ENCODE measurements at regions not wholly inside any gene's neighbourhood (a gene's known extent, or its start where the extent isn't known, plus 50 kb on each side); places are given as distances from the start of the nearest gene placed in this dataset.
"Not testable (repeated sequence)": the region's sequence is repeated elsewhere in the genome, so short reads cannot be mapped to it uniquely, and the experiment has no call there.

DNA sequence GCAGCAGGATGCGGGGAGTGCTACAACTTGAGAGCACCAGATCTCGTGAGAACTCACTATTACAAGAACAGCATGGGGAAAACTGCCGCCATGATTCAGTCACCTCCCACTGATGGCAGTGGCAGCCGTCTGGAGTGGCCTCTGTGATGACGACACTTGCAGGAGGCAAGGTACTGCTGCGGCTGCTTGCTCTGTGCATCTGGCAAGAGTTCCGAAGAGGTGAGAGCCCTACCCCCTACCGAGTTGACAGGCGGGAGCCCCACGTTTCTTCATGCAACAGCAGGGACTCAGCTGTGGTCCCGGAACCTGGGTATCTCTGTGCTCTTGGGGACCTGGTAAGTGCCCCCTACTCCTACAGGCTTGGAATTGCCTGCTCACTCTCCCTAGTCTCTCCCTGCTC is 1672.7 kb upstream of the TMEFF2 start:
- Histone ChIP-seq H3K4me3 (ENCODE audit: insufficient read depth, low read depth, low read length) (no peak overlapping the region), H3K36me3 (replicated peaks; ENCODE audit: control insufficient read depth, insufficient read depth, low read length) (no peaks in the 10 kb centered on the region; the same call in 1 of the 2 replicates), H3K27me3 (ENCODE audit: control insufficient read depth, insufficient read depth, low read length) (no peaks in the 10 kb centered on the region)
- DNase-seq, result no peak

DNA sequence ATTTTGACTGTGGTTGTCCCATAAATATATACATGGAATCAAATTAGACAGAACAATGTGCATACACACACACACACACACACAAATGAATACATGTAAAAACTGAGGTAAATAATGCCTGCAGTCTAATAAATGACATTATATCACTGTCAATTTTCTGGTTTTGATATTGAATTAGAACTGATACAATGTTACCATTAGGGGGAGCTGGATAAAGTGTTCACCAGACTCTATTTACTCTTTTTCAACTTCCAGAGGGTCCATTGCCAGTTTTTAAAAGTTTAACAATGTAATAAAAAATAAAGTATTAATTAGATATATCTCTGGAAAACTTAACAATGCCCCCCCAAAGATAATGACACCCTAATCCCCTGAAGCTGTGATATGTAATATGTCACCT is 1666.8 kb upstream of the TMEFF2 start:
- Histone ChIP-seq H3K27me3 (ENCODE audit: control insufficient read depth, insufficient read depth, low read length) (no peaks in the 10 kb centered on the region), H3K4me3 (ENCODE audit: insufficient read depth, low read depth, low read length) (no peak overlapping the region), H3K36me3 (replicated peaks; ENCODE audit: control insufficient read depth, insufficient read depth, low read length) (no peaks in the 10 kb centered on the region)
- DNase-seq, result no peak

DNA sequence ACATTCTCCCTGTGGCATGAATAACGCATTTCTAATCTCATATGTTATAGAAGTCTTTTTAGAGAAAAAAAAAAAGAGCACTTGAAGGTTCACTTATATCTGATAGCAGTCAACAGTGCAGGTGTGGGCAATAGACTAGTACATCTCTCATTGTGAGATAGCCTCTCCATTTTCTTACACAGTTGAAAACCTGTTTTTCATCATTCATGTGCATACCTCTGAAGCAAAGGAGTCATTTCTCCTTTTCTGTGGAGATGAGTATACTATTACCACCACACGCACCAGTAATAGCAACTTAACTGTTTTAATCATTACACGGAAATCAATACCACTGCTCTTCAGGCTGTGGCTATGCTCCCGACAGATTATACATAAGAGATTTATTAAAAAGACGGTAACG is 1653.3 kb upstream of the TMEFF2 start:
- no peaks in the 10 kb centered on the region for H3K27me3 ChIP-seq (ENCODE audit: control insufficient read depth, insufficient read depth, low read length)
- H3K36me3 ChIP-seq (replicated peaks; ENCODE audit: control insufficient read depth, insufficient read depth, low read length), result no peaks in the 10 kb centered on the region
- DNase-seq, result no peak
- H3K4me3 ChIP-seq (ENCODE audit: insufficient read depth, low read depth, low read length), result no peak overlapping the region

DNA sequence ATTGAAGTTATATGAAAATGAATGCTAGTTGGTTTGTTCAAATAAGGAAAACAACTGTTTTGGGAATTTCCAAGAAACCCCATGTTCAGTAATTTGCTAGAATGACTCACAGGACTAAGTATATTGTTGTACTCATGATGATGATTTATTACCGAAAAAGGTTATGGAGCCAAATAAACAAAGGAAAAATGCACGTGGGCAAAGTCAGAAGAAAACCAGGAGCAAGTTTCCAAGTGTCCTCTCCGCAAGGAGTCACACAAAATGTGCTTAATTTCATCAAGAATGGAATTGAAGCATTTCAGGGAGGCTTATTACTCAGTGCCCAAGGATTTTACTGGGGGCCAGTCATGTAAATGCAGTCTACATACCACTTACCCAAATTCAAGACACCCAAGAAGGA is 1652.4 kb upstream of the TMEFF2 start:
- no peak for DNase-seq
- no peak overlapping the region for H3K4me3 ChIP-seq (ENCODE audit: insufficient read depth, low read depth, low read length)
- H3K27me3 ChIP-seq (ENCODE audit: control insufficient read depth, insufficient read depth, low read length), result no peaks in the 10 kb centered on the region
- H3K36me3 ChIP-seq (replicated peaks; ENCODE audit: control insufficient read depth, insufficient read depth, low read length), result no peaks in the 10 kb centered on the region

DNA sequence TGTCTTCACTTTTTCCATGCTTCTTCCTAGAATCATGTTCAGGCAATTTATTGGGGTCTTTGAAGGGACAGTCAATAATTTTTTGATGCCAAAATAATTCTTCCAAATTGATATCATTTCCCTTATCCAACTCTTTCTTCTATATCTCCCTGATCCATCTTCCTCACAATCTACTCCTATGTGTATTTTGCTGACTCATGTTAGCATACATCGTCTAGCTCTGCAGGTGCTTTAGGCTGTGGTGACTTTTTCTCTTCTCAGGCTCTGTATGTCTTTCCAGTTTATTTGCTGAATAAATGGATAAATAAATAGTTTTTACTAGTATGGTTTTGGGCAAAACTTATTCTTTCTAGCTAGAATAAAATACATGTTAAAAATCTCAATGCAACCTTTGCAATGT is 1650.9 kb upstream of the TMEFF2 start:
- no peaks in the 10 kb centered on the region for H3K27me3 ChIP-seq (ENCODE audit: control insufficient read depth, insufficient read depth, low read length)
- H3K36me3 ChIP-seq (replicated peaks; ENCODE audit: control insufficient read depth, insufficient read depth, low read length), result no peaks in the 10 kb centered on the region
- no peak overlapping the region for H3K4me3 ChIP-seq (ENCODE audit: insufficient read depth, low read depth, low read length)
- DNase-seq, result no peak

DNA sequence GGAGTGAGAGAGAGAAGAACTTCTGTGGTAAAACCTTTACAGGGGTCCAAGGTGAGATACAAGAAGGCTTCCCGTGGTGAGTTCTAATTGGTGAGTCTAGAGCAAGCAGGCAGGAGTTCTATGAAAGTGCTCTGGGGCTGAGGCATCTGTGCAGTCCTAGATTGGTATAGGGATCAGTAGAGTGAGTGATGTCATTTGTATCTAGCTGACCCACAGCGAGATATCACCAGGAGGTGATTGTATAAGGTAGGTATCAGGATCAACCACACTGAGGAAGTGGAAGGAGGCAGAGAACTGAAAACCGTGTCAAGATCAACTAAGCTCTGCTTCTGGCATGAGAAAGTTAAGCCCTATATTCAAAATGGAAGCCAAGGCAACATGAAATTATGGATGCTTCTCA is 1648.9 kb upstream of the TMEFF2 start:
- no peaks in the 10 kb centered on the region for H3K27me3 ChIP-seq (ENCODE audit: control insufficient read depth, insufficient read depth, low read length)
- no peak for DNase-seq
- H3K4me3 ChIP-seq (ENCODE audit: insufficient read depth, low read depth, low read length), result no peak overlapping the region
- no peaks in the 10 kb centered on the region for H3K36me3 ChIP-seq (replicated peaks; ENCODE audit: control insufficient read depth, insufficient read depth, low read length)

DNA sequence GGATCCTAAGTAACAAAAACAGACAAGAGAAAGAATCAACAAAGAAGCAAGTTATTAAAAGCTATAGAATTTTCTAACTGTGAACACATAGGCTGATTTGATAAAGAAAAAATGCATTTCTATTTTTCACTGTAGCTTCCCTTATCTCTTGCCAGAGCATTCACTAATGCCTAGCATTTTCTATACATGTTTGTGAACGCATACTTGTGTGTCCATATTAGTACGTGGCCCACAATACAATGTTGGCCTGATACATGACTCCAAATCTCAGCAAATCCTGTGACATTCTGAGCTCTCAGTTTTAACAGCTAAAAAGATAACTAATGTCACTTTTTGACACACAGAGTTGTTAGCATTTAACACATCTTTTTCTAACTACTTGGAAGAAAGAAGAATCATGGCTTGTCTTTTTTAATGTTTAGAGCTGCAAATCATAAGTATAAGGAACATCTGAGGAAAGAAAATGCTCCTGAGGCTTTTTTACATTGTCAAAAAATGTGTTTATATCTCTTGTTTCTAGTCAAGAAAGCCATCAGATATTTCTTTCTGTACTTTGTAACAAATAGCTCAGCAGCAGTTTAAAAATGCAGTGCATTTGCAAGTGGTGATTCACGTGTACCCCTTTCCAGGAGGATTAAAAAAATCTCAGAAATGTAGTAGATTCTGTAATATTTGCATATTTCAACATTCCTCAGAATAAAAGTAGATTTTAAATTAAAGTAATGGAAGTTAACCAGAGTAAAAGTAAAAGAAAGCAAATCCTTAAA is 1646.8 kb upstream of the TMEFF2 start:
- H3K36me3 ChIP-seq (replicated peaks; ENCODE audit: control insufficient read depth, insufficient read depth, low read length), result no peaks in the 10 kb centered on the region
- no peaks in the 10 kb centered on the region for H3K27me3 ChIP-seq (ENCODE audit: control insufficient read depth, insufficient read depth, low read length)
- no peak overlapping the region for H3K4me3 ChIP-seq (ENCODE audit: insufficient read depth, low read depth, low read length)
- DNase-seq, result no peak

DNA sequence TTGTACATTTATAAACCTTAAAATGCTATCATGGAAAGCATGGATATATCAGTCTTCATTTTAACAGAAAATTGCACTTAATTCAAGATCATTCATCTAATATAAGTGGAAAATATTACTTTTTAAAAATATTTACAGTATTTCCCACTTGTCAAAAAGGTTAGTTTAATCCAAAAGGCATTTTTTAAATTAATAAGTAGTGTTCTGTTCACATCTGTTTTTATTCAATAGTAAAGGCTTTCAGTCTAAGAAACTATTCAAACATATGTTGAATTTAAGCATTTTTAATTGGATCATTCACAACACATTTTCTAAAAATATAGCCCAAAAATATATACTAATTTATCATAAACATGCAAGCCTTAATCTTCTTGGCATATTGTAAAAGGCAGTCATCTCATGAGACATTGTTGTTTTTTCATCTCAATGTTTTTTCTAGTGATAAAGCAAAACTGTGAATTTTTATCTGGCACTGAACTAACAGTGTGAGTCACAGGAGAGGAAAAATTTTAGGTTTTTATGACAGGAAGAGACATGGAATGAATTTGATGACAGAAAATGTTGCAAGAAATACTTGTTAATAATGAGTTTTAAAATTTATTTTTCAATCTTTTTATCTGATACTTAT is 1642.5 kb upstream of the TMEFF2 start:
- no peak overlapping the region for H3K4me3 ChIP-seq (ENCODE audit: insufficient read depth, low read depth, low read length)
- no peak for DNase-seq
- no peaks in the 10 kb centered on the region for H3K27me3 ChIP-seq (ENCODE audit: control insufficient read depth, insufficient read depth, low read length)
- H3K36me3 ChIP-seq (replicated peaks; ENCODE audit: control insufficient read depth, insufficient read depth, low read length), result no peaks in the 10 kb centered on the region

DNA sequence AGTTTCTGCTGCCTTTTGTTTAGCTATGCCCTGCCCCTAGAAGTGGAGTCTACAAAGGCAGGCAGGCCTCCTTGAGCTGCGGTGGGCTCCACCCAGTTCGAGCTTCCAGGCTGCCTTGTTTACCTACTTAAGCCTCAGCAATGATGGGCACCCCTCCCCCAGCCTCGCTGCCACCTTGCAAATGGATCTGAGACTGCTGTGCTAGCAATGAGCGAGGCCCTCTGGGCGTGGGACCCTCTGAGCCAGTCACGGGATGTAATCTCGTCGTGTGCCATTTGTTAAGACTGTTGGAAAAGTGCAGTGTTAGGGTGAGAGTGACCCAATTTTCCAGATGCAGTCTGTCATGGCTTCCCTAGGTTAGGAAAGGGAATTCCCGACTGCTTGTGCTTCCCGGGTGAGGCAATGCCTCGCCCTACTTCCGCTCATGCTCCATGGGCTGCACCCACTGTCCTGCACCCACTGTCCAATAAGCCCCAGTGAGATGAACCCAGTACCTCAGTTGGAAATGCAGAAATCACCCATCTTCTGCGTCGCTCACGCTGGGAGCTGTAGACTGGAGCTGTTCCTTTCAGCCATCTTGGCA is 1641.8 kb upstream of the TMEFF2 start:
- not testable (repeated sequence) for H3K36me3 ChIP-seq (replicated peaks; ENCODE audit: control insufficient read depth, insufficient read depth, low read length); H3K4me3 ChIP-seq (ENCODE audit: insufficient read depth, low read depth, low read length); H3K27me3 ChIP-seq (ENCODE audit: control insufficient read depth, insufficient read depth, low read length); DNase-seq

DNA sequence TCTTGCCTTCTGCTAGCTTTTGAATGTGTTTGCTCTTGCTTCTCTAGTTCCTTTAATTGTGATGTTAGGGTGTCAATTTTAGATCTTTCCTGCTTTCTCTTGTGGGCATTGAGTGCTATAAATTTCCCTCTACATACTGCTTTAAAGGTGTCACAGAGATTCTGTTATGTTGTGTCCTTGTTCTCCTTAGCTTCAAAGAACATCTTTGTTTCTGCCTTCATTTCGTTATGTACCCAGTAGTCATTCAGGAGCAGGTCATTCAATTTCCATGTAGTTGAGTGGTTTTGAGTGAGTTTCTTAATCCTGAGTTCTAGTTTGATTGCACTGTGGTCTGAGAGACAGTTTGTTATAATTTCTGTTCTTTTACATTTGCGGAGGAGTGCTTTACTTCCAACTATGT is 1639.2 kb upstream of the TMEFF2 start:
- H3K4me3 ChIP-seq (ENCODE audit: insufficient read depth, low read depth, low read length); H3K27me3 ChIP-seq (ENCODE audit: control insufficient read depth, insufficient read depth, low read length); H3K36me3 ChIP-seq (replicated peaks; ENCODE audit: control insufficient read depth, insufficient read depth, low read length); DNase-seq: not testable (repeated sequence)

DNA sequence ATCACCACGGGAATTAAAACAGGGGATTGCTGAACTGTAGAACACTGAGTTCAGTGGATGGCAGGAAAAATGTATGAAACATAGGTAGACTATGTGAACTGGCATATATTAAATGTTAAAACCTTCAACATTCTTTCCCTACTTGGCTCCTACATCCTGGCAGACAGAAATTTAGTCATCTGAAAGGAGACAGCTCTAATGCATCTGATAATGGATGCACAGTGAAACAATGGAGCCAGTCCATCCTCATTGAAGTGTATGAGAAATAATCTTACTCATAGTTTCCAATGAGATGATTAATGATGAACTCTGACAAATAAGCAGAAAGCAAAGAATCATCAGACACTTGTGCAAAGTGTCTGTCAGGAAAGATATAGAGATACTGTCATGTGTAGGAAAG is 1629.7 kb upstream of the TMEFF2 start:
- no peaks in the 10 kb centered on the region for H3K27me3 ChIP-seq (ENCODE audit: control insufficient read depth, insufficient read depth, low read length)
- no peak overlapping the region for H3K4me3 ChIP-seq (ENCODE audit: insufficient read depth, low read depth, low read length)
- DNase-seq, result no peak
- H3K36me3 ChIP-seq (replicated peaks; ENCODE audit: control insufficient read depth, insufficient read depth, low read length), result no peaks in the 10 kb centered on the region

DNA sequence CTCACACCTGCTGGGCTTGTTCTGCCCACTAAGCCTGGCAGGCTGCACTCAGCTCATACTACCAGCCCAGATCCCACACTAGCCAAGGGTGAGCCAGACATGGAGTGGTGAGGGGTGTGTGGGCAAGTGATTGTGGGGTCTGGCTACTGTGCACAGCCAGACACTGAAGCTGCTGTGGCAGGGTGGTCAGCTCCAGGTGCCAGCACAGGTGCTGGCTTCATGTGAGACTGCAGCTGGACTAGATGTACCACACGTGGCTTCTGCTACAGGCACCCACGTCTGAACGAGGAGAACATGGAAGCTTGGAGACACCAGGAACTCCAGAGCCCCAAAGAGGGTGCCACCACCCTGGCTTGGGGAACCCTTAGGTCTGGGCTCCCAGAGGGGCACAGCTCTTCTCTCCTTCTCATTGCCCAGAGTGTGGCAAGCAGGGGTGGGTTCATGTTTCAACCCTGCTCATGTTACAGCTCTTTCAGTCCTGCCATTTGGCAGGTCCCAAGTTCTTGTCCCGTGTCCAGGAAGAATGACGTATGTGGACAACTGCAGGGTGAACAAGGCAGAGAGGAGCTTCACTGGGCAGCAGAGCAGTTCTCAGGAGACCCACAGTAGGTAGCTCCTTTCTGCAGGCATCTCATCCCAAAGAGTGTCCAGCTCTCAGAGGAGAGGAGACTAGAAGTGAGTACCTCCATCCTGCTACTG is 1624.2 kb upstream of the TMEFF2 start:
- Histone ChIP-seq H3K36me3 (replicated peaks; ENCODE audit: control insufficient read depth, insufficient read depth, low read length) (no peaks in the 10 kb centered on the region), H3K27me3 (ENCODE audit: control insufficient read depth, insufficient read depth, low read length) (no peaks in the 10 kb centered on the region), H3K4me3 (ENCODE audit: insufficient read depth, low read depth, low read length) (no peak overlapping the region)
- no peak for DNase-seq

DNA sequence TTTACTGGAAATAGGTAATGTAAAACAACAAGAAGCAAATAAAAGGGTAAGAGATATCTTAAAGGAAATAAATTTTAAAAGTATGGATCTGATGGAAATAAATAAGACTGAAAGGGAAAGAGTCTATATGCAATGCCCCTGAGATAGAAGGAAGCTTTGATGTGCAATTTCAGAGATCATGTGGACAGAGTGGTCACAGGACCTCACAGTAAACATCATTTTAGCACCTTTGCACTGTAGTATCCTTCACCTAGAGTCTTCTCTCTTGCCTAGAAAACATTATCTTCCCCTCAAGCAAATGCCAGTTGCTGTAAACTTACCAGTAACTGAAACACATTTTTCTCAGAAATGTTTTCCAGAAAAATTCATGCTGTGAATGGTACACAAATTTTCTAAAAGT is 1621.3 kb upstream of the TMEFF2 start:
- Histone ChIP-seq H3K27me3 (ENCODE audit: control insufficient read depth, insufficient read depth, low read length) (no peaks in the 10 kb centered on the region), H3K4me3 (ENCODE audit: insufficient read depth, low read depth, low read length) (no peak overlapping the region), H3K36me3 (replicated peaks; ENCODE audit: control insufficient read depth, insufficient read depth, low read length) (no peaks in the 10 kb centered on the region)
- no peak for DNase-seq

DNA sequence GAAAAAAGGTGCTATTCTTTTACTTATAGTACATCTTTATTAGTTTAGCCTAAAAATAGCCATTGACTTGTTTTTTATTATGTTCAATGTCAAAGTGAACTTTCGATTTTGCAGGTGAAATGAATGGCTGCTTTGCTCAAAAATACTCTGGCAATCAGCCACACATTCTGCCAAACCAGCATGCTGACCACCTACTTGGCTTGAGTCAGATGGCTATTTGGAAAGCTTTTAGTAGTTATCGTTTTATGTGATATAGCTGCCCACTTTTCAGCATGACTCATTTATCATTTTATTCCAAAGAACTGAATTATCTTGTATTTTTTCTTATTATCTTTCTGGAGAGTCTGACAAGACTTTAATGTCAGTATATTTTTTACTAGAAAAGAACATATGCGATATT is 1615.8 kb upstream of the TMEFF2 start:
- DNase-seq, result no peak
- Histone ChIP-seq H3K36me3 (replicated peaks; ENCODE audit: control insufficient read depth, insufficient read depth, low read length) (no peaks in the 10 kb centered on the region), H3K4me3 (ENCODE audit: insufficient read depth, low read depth, low read length) (no peak overlapping the region), H3K27me3 (ENCODE audit: control insufficient read depth, insufficient read depth, low read length) (no peaks in the 10 kb centered on the region)

DNA sequence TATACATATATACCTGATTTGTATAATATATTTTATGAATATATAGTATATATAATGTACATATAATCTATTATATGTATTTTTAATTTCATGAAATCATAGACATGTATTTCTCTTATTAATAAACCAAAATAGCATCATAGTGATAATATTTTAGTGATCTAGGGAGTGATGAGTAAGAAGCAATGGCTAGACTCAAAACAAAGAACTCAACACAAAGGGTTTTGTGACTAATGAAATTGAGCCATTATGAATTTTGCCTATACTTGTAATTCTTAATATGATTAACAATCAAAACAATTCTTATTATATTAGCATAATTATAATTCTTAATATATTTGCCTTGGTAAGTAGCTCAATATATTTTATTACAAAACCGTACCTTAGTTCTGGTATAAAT is 1614.1 kb upstream of the TMEFF2 start:
- no peaks in the 10 kb centered on the region for H3K27me3 ChIP-seq (ENCODE audit: control insufficient read depth, insufficient read depth, low read length)
- DNase-seq, result no peak
- no peak overlapping the region for H3K4me3 ChIP-seq (ENCODE audit: insufficient read depth, low read depth, low read length)
- no peaks in the 10 kb centered on the region for H3K36me3 ChIP-seq (replicated peaks; ENCODE audit: control insufficient read depth, insufficient read depth, low read length)
